Suprapubic skin (tissue), 4 donors: ENCODE measurements at regions not wholly inside any gene's neighbourhood (a gene's known extent, or its start where the extent isn't known, plus 50 kb on each side); places are given as distances from the start of the nearest gene placed in this dataset.

ENCODE experiments used
- POLR2A ChIP-seq, 2 donors: fragments of 450-650 bp; IDR thresholded peaks; one replicate each; pipeline ENCODE4 v1.6.1; 2017; ENCODE audit warnings: antibody characterized with exemption in 2 of 2, mild to moderate bottlenecking in 2 of 2, moderate library complexity in 2 of 2
- POLR2AphosphoS5 ChIP-seq, 3 donors: sonication (generic); formaldehyde crosslinking; IDR thresholded peaks; one replicate each; pipeline ENCODE4 v1.6.1; 2017; ENCODE audit warnings: antibody characterized with exemption in 3 of 3
- TF ChIP-seq, protein P1 (sequence below), 2 donors: fragments of 200-600 bp in 1 of 2; fragments of 450-650 bp in 1 of 2; sonication (generic) in 1 of 2; IDR thresholded peaks; one replicate each; pipeline ENCODE4 v1.5.1; 2016 to 2019; ENCODE audit warnings: antibody characterized with exemption in 2 of 2, mild to moderate bottlenecking in 1 of 2, moderate library complexity in 1 of 2

DNA sequence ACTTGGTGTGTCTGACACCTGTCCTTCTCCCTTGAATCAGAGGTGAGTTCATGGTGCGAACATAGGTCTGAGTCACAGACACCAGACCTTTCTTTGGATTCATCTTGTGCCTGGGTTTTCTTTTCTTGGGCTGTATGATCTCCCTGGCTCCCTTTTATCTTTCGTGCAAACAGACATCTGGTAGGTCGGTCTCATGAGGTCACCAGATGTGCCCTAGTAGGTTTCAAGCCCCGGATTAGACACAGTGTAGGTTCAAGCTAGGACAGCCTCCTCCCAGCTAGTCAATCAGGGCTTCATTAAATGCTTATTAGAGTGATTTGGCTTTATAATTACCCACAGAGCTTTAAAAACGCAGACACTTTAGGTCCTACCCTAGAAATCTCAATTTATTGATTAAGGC, 106.0 kb upstream of the MYO10 start:
- no peak for TF ChIP-seq POLR2A (IDR thresholded peaks at IDR 0.05)
- no peak for TF ChIP-seq POLR2AphosphoS5 (IDR thresholded peaks at IDR 0.05)
- TF ChIP-seq, protein P1, sequence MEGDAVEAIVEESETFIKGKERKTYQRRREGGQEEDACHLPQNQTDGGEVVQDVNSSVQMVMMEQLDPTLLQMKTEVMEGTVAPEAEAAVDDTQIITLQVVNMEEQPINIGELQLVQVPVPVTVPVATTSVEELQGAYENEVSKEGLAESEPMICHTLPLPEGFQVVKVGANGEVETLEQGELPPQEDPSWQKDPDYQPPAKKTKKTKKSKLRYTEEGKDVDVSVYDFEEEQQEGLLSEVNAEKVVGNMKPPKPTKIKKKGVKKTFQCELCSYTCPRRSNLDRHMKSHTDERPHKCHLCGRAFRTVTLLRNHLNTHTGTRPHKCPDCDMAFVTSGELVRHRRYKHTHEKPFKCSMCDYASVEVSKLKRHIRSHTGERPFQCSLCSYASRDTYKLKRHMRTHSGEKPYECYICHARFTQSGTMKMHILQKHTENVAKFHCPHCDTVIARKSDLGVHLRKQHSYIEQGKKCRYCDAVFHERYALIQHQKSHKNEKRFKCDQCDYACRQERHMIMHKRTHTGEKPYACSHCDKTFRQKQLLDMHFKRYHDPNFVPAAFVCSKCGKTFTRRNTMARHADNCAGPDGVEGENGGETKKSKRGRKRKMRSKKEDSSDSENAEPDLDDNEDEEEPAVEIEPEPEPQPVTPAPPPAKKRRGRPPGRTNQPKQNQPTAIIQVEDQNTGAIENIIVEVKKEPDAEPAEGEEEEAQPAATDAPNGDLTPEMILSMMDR (IDR thresholded peaks at IDR 0.05), result no peak
